DND-41 (cell line): ENCODE measurements at regions not wholly inside any gene's neighbourhood (a gene's known extent, or its start where the extent isn't known, plus 50 kb on each side); places are given as distances from the start of the nearest gene placed in this dataset.
"Not testable (repeated sequence)": the region's sequence is repeated elsewhere in the genome, so short reads cannot be mapped to it uniquely, and the experiment has no call there.

Experiments
- ATAC-seq: fragments of 200-7000 bp; cut with Tn5 transposase; 3 replicates; pipeline ENCODE4 v1.9.1; 2021; ENCODE audit warnings: low read depth; ENCODE audit not compliant: insufficient read depth
- DNase-seq: peaks from one replicate; pipeline ENCODE4 v3.0.0-alpha.2; 2020
- H2AFZ ChIP-seq: 2 replicates; pipeline ENCODE4 v1.6.0; 2012; ENCODE audit warnings: low read depth, low read length
- H3K27ac ChIP-seq: 2 replicates; pipeline ENCODE4 v1.5.1; 2012; ENCODE audit warnings: low read length, inconsistent platforms
- H3K27me3 ChIP-seq: fragments of 200-600 bp; sonication (generic); 2 replicates; pipeline ENCODE4 v1.6.0; 2012; ENCODE audit warnings: low read length, mild to moderate bottlenecking, inconsistent platforms; ENCODE audit not compliant: insufficient read depth, poor library complexity
- H3K36me3 ChIP-seq: 2 replicates; pipeline ENCODE4 v1.5.1; 2012; ENCODE audit warnings: low read length, inconsistent platforms; ENCODE audit not compliant: insufficient read depth
- H3K4me1 ChIP-seq: 2 replicates; pipeline ENCODE4 v1.5.1; 2012; ENCODE audit warnings: mild to moderate bottlenecking, low read length; ENCODE audit not compliant: insufficient read depth
- H3K4me2 ChIP-seq: 2 replicates; pipeline ENCODE4 v1.6.0; 2012; ENCODE audit warnings: mild to moderate bottlenecking, moderate library complexity, low read length, inconsistent platforms; ENCODE audit not compliant: insufficient read depth
- H3K4me3 ChIP-seq, 2 experiments: fragments of 200-600 bp in 1 of 2; shearing (Covaris generic) in 1 of 2; 2 replicates each; pipeline ENCODE4 v1.5.1; 2012 to 2016; ENCODE audit warnings: inconsistent platforms in 2 of 2, low read length in 2 of 2, mild to moderate bottlenecking in 2 of 2, low read depth in 1 of 2, moderate library complexity in 1 of 2
- H3K79me2 ChIP-seq: 2 replicates; pipeline ENCODE4 v1.6.0; 2012; ENCODE audit warnings: low read length, inconsistent platforms; ENCODE audit not compliant: insufficient read depth
- H3K9ac ChIP-seq: 2 replicates; pipeline ENCODE4 v1.6.0; 2012; ENCODE audit warnings: low read depth, mild to moderate bottlenecking, inconsistent platforms, low read length, moderate library complexity
- H3K9me3 ChIP-seq: 2 replicates; pipeline ENCODE4 v1.5.1; 2012; ENCODE audit warnings: low read length, moderate library complexity, mild to moderate bottlenecking, inconsistent platforms; ENCODE audit not compliant: insufficient read depth, severe bottlenecking
- H4K20me1 ChIP-seq: 2 replicates; pipeline ENCODE4 v1.6.0; 2012; ENCODE audit warnings: low read length; ENCODE audit not compliant: insufficient read depth
- CTCF ChIP-seq: IDR thresholded peaks from 2 replicates; pipeline ENCODE4 v1.5.1; 2012; ENCODE audit warnings: borderline replicate concordance, low read length, moderate library complexity, mild to moderate bottlenecking; ENCODE audit not compliant: poor library complexity, severe bottlenecking; ENCODE audit errors: extremely low read depth

- H3K4me3 ChIP-seq, H3K4me2 ChIP-seq, H2AFZ ChIP-seq, H3K4me1 ChIP-seq, H3K9me3 ChIP-seq, H3K79me2 ChIP-seq, H3K9ac ChIP-seq, H3K36me3 ChIP-seq, H4K20me1 ChIP-seq, H3K27ac ChIP-seq, H3K27me3 ChIP-seq: not testable (repeated sequence)
- DNase-seq (peak; percentile 39), ATAC-seq (0 out of 3 replicates have a peak, but pooled peaks have one; percentile 38)
- TF ChIP-seq CTCF = peak; percentile 23
Measured at GRCh38 chr14:19088632-19089031, 121.4 kb downstream of the POTEM start.

- not testable (repeated sequence) for H3K4me2 ChIP-seq, H3K36me3 ChIP-seq, H4K20me1 ChIP-seq, H3K79me2 ChIP-seq, H2AFZ ChIP-seq, H3K9me3 ChIP-seq, H3K4me1 ChIP-seq, DNase-seq, H3K27me3 ChIP-seq, H3K27ac ChIP-seq, H3K9ac ChIP-seq, H3K4me3 ChIP-seq
- ATAC-seq = peak; percentile 21
Measured at GRCh38 chr14:19093227-19093626, 126.0 kb downstream of the POTEM start.

- not testable (repeated sequence) for H3K4me1 ChIP-seq, H3K9me3 ChIP-seq, H3K36me3 ChIP-seq, H2AFZ ChIP-seq, DNase-seq, H4K20me1 ChIP-seq, H3K79me2 ChIP-seq, H3K4me3 ChIP-seq, H3K27me3 ChIP-seq, H3K27ac ChIP-seq, H3K4me2 ChIP-seq, H3K9ac ChIP-seq
- ATAC-seq = peak; percentile 11; the same call in 2 of the 3 replicates
Measured at GRCh38 chr14:19094731-19095130, 127.5 kb downstream of the POTEM start.

GRCh38 chr14:19095167-19095566 is 127.9 kb downstream of the POTEM start:
- H3K36me3 ChIP-seq, DNase-seq, H3K4me2 ChIP-seq, H3K4me3 ChIP-seq, H4K20me1 ChIP-seq, H3K79me2 ChIP-seq, H3K27ac ChIP-seq, H3K9me3 ChIP-seq, H2AFZ ChIP-seq, H3K9ac ChIP-seq, H3K27me3 ChIP-seq, H3K4me1 ChIP-seq: not testable (repeated sequence)
- ATAC-seq = peak; percentile 69

DNA sequence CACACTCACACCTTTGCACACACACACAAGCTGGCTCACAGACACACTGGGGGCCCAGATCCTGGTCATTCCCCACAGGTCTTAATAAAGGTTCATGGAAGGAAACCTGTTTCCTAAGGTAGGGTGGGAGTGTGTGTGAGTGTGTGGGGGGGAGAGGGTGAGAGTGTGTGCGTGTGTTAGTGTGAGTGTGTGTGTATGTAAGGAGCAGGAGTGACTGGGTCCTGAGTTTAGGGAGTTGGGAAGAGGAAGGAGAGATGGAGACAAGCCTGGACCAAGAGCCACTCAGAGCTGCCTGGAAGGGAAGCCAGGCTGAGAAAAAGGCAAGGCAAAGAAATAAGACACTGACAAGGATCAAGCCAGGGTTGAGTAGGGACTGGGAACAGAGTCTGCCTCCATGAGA is 129.2 kb downstream of the POTEM start:
- H3K79me2 ChIP-seq, H3K9ac ChIP-seq, H3K36me3 ChIP-seq, H3K27me3 ChIP-seq, DNase-seq, H3K4me3 ChIP-seq, H3K9me3 ChIP-seq, H3K4me2 ChIP-seq, H3K4me1 ChIP-seq, H4K20me1 ChIP-seq: not testable (repeated sequence)
- 0 out of 2 replicates have a peak overlapping the region, but pooled peaks have one; percentile 30 for H2AFZ ChIP-seq
- peak overlapping the region; percentile 67; the same call in 1 of the 2 replicates for H3K27ac ChIP-seq
- ATAC-seq = 0 out of 3 replicates have a peak, but pooled peaks have one; percentile 3
